ENCODE measurements at regions not wholly inside any gene's neighbourhood (a gene's known extent, or its start where the extent isn't known, plus 50 kb on each side); places are given as distances from the start of the nearest gene placed in this dataset.

GRCh38 chr20:7571101-7571500 lies 369.2 kb downstream of the HAO1 start:
- DNase-seq = no peak

- no peak for DNase-seq
Observed at GRCh38 chr20:7571521-7572055, 368.7 kb downstream of the HAO1 start.

- no peak for DNase-seq
Observed at GRCh38 chr20:7579888-7580287, 360.4 kb downstream of the HAO1 start.

GRCh38 chr20:7585126-7585679 lies 355.1 kb downstream of the HAO1 start:
- no peak for DNase-seq

GRCh38 chr20:7586481-7586880 lies 353.8 kb downstream of the HAO1 start:
- DNase-seq = no peak

GRCh38 chr20:7589164-7589563 lies 351.1 kb downstream of the HAO1 start:
- DNase-seq = no peak

GRCh38 chr20:7596541-7596940 lies 343.7 kb downstream of the HAO1 start:
- DNase-seq = no peak

- no peak for DNase-seq
Observed at GRCh38 chr20:7601431-7601830, 338.8 kb downstream of the HAO1 start.

- DNase-seq = no peak
Observed at GRCh38 chr20:7606941-7607340, 333.3 kb downstream of the HAO1 start.

GRCh38 chr20:7608250-7608649 lies 332.0 kb downstream of the HAO1 start:
- DNase-seq = no peak

- DNase-seq = no peak
Observed at GRCh38 chr20:7609251-7609650, 331.0 kb downstream of the HAO1 start.

GRCh38 chr20:7610681-7611080 lies 329.6 kb downstream of the HAO1 start:
- no peak for DNase-seq

GRCh38 chr20:7617797-7618196 lies 322.5 kb downstream of the HAO1 start:
- DNase-seq = no peak

- DNase-seq = no peak
Observed at GRCh38 chr20:7622399-7622961, 317.8 kb downstream of the HAO1 start.

- no peak for DNase-seq
Observed at GRCh38 chr20:7624886-7625285, 315.4 kb downstream of the HAO1 start.

GRCh38 chr20:7627734-7628663 lies 312.3 kb downstream of the HAO1 start:
- DNase-seq = no peak

GRCh38 chr20:7629880-7630279 lies 310.4 kb downstream of the HAO1 start:
- DNase-seq = no peak

- no peak for DNase-seq
Observed at GRCh38 chr20:7637184-7637583, 303.1 kb downstream of the HAO1 start.

- DNase-seq = no peak
Observed at GRCh38 chr20:7650086-7650879, 290.0 kb downstream of the HAO1 start.

GRCh38 chr20:7654231-7654630 lies 286.0 kb downstream of the HAO1 start:
- DNase-seq = no peak

- DNase-seq = no peak
Observed at GRCh38 chr20:7656687-7657467, 283.4 kb downstream of the HAO1 start.

GRCh38 chr20:7657569-7657968 lies 282.7 kb downstream of the HAO1 start:
- no peak for DNase-seq

Data from activated CD4-positive, alpha-beta T cell treated with anti-CD3 and anti-CD28 coated beads, Interleukin-2, amount 50 U/mL, for 48 hours (primary cell).